HG02798 (cell line): ENCODE measurements at regions not wholly inside any gene's neighbourhood (a gene's known extent, or its start where the extent isn't known, plus 50 kb on each side); places are given as distances from the start of the nearest gene placed in this dataset.
"Not testable (repeated sequence)": the region's sequence is repeated elsewhere in the genome, so short reads cannot be mapped to it uniquely, and the experiment has no call there.

ENCODE experiments used
- ATAC-seq: cut with Tn5 transposase; IDR thresholded peaks from one replicate; pipeline ENCODE4 v1.9.1; 2021; ENCODE audit warnings: mild to moderate bottlenecking; ENCODE audit not compliant: unreplicated experiment, poor library complexity

- no peak for ATAC-seq
These were observed 49.9 kb downstream of the ILRUN start for GRCh38 chr6:34646714-34647113.

- ATAC-seq: no peak
These were observed 50.9 kb downstream of the ILRUN start for GRCh38 chr6:34645627-34646026.

GRCh38 chr6:34644716-34645115 is 51.9 kb downstream of the ILRUN start:
- ATAC-seq: no peak

- no peak for ATAC-seq
These were observed 54.1 kb downstream of the ILRUN start for GRCh38 chr6:34642427-34642826.

GRCh38 chr6:34640074-34640849 is 56.3 kb downstream of the ILRUN start:
- not testable (repeated sequence) for ATAC-seq

- ATAC-seq: peak; percentile 58
These were observed 57.5 kb downstream of the ILRUN start for GRCh38 chr6:34638834-34639736.

GRCh38 chr6:34633785-34634184 is 62.8 kb downstream of the ILRUN start:
- no peak for ATAC-seq

- ATAC-seq: no peak
These were observed 63.3 kb downstream of the ILRUN start for GRCh38 chr6:34633256-34633655.

- no peak for ATAC-seq
These were observed 66.5 kb downstream of the ILRUN start for GRCh38 chr6:34630040-34630439.

GRCh38 chr6:34627296-34627695 is 69.3 kb downstream of the ILRUN start:
- no peak for ATAC-seq

GRCh38 chr6:34618430-34619182 is 62.5 kb upstream of the SPDEF start:
- no peak for ATAC-seq

- ATAC-seq: no peak
These were observed 61.1 kb upstream of the SPDEF start for GRCh38 chr6:34617231-34617630.

GRCh38 chr6:34616227-34616585 is 60.1 kb upstream of the SPDEF start:
- ATAC-seq: no peak

GRCh38 chr6:34615574-34616226 is 59.6 kb upstream of the SPDEF start:
- no peak for ATAC-seq

GRCh38 chr6:34610819-34611477 is 54.8 kb upstream of the SPDEF start:
- no peak for ATAC-seq

- no peak for ATAC-seq
These were observed 52.4 kb upstream of the SPDEF start for GRCh38 chr6:34608321-34609091.

- ATAC-seq: no peak
These were observed 50.5 kb upstream of the SPDEF start for GRCh38 chr6:34606477-34607265.
